SU-DHL-6 (cell line): ENCODE measurements at regions not wholly inside any gene's neighbourhood (a gene's known extent, or its start where the extent isn't known, plus 50 kb on each side); places are given as distances from the start of the nearest gene placed in this dataset.

Experiments
- EZH2phosphoT487 ChIP-seq: fragments of 200-600 bp; sonication (generic), shearing (Covaris generic); conservative IDR thresholded peaks from 2 replicates; pipeline ENCODE4 v1.6.1; 2018; ENCODE audit warnings: mild to moderate bottlenecking, antibody characterized with exemption, low read length, moderate library complexity, mixed read lengths
- TF ChIP-seq, protein P1 (sequence below): fragments of 200-600 bp; sonication (generic); IDR thresholded peaks from one replicate; pipeline ENCODE4 v1.5.1; 2017; ENCODE audit warnings: antibody characterized with exemption, mild to moderate bottlenecking, low read length, moderate library complexity; ENCODE audit not compliant: insufficient read depth, poor library complexity, severe bottlenecking

DNA sequence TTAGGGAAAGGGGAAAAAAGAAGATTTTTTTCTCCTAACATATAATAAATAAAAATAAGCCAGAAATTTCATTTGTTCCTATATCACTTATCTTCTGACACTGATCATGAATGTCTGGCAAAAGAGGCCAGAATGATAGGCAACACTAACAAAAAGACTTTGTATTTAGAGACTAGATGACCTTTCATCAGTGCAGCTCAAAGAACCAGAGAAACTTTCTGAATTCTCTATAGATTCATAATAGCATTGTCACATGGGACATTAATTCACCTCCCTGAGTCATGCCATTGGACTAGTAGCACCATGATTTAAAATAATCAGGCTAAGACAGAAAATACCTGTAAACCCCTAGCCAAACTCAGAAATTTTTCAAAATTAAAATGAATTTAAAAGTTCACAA lies 95.4 kb upstream of the CCDC28A start:
- TF ChIP-seq, protein P1, sequence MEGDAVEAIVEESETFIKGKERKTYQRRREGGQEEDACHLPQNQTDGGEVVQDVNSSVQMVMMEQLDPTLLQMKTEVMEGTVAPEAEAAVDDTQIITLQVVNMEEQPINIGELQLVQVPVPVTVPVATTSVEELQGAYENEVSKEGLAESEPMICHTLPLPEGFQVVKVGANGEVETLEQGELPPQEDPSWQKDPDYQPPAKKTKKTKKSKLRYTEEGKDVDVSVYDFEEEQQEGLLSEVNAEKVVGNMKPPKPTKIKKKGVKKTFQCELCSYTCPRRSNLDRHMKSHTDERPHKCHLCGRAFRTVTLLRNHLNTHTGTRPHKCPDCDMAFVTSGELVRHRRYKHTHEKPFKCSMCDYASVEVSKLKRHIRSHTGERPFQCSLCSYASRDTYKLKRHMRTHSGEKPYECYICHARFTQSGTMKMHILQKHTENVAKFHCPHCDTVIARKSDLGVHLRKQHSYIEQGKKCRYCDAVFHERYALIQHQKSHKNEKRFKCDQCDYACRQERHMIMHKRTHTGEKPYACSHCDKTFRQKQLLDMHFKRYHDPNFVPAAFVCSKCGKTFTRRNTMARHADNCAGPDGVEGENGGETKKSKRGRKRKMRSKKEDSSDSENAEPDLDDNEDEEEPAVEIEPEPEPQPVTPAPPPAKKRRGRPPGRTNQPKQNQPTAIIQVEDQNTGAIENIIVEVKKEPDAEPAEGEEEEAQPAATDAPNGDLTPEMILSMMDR = no peak
- TF ChIP-seq EZH2phosphoT487 = no peak
